ENCODE measurements at regions not wholly inside any gene's neighbourhood (a gene's known extent, or its start where the extent isn't known, plus 50 kb on each side); places are given as distances from the start of the nearest gene placed in this dataset.

GRCh38 chr2:82507657-82508056 is 1951.4 kb downstream of the SUCLG1 start:
- no peak overlapping the region for H3K27ac ChIP-seq
- TF ChIP-seq CTCF (IDR thresholded peaks at IDR 0.05) (no peak), ZFX (IDR thresholded peaks at IDR 0.05; ENCODE audit: borderline replicate concordance) (no peak)

GRCh38 chr2:82501217-82501616 is 1957.9 kb downstream of the SUCLG1 start:
- H3K27ac ChIP-seq = no peak overlapping the region
- TF ChIP-seq ZFX (IDR thresholded peaks at IDR 0.05; ENCODE audit: borderline replicate concordance) (no peak), CTCF (IDR thresholded peaks at IDR 0.05) (no peak)

DNA sequence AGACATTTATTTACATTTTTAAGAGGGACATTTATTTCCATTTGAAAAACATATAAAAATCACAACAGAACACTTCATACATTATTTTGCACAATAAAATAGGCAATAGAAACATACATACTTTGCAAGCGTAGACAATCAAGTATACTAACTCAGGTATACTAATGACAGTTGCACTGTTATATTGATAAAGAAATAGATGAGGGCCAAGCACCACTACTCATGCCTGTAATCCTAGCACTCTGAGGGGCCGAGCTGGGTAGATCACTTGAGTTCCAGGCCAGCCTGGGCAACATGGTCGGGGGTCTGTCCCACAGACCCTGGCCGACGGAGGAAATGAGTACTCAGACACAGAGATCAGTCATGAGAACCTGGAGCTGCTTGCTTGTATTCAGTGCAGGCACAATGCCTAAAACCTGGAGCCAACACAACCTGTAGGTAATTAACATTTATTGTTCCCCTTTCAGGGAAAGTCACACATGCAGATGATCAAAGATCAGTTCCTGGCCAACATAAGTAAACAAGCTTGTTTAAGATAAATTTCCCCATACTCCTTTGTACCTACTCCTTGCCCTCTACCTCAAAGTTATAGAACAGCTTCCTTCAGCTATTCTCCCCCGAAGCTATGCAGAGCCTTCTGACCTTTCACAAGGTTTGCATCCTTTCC is 1960.2 kb downstream of the SUCLG1 start:
- TF ChIP-seq CTCF (IDR thresholded peaks at IDR 0.05) = no peak
- TF ChIP-seq ZFX (IDR thresholded peaks at IDR 0.05; ENCODE audit: borderline replicate concordance) = no peak

GRCh38 chr2:82494739-82495138 is 1964.3 kb downstream of the SUCLG1 start:
- TF ChIP-seq CTCF (IDR thresholded peaks at IDR 0.05) = no peak
- no peak for TF ChIP-seq ZFX (IDR thresholded peaks at IDR 0.05; ENCODE audit: borderline replicate concordance)
- H3K27ac ChIP-seq = no peak overlapping the region

More for the DNA sequence above, 1960.2 kb downstream of the SUCLG1 start:
- H3K27ac ChIP-seq = no peak overlapping the region

DNA sequence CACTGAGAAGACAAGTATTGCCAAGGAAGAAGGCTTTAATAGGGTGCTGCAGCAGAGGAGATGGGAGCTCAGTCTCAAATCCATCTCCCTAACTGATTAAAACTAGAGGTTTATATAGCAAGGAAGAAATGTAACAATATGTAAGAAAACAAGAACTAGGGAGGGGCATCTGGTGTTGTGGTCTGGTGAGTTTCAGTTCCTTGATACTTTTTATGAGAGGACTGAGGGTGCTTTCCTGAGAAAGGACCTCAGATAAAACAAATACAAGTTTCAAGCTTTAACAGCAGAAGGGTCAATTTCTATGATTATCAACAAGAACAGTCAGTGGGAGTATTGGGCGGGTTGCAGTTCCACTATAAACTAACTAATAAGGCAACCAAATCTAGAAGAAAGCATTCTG is 1967.5 kb downstream of the SUCLG1 start:
- H3K27ac ChIP-seq = no peak overlapping the region
- TF ChIP-seq CTCF (IDR thresholded peaks at IDR 0.05) = no peak

- TF ChIP-seq ZFX (IDR thresholded peaks at IDR 0.05; ENCODE audit: borderline replicate concordance) (no peak), CTCF (IDR thresholded peaks at IDR 0.05) (no peak)
- H3K27ac ChIP-seq = peak overlapping the region; percentile 40
Measured at GRCh38 chr2:82487354-82487753, 1971.7 kb downstream of the SUCLG1 start.

DNA sequence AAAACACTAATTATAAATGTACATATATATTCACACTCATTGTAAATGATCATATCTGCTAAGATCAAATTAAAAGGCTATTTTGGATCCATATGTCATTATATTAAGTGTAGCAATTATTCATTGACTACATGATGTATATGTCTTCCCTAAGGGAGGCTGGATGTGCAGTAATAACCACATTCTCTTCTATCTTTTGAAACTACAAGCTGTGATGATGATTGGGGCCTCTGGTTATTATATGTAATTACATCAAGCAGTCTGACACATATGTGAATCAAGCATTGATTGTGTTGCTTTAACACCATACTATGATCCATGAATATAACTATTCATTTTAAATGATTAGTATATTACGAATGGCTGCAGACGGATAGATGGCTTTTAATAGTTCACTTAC is 1973.4 kb downstream of the SUCLG1 start:
- H3K27ac ChIP-seq = no peak overlapping the region
- TF ChIP-seq CTCF (IDR thresholded peaks at IDR 0.05) (no peak), ZFX (IDR thresholded peaks at IDR 0.05; ENCODE audit: borderline replicate concordance) (no peak)

Data from 22Rv1 (cell line).